ENCODE measurements at regions not wholly inside any gene's neighbourhood (a gene's known extent, or its start where the extent isn't known, plus 50 kb on each side); places are given as distances from the start of the nearest gene placed in this dataset.

- no peak overlapping the region for H3K4me3 ChIP-seq (ENCODE audit: low read depth in 1 of 3, low read length in 3 of 3)
- H3K27ac ChIP-seq (ENCODE audit: low read depth in 1 of 3, low read length in 2 of 3) = no peak overlapping the region
- FAIRE-seq (no peak), DNase-seq (peak in 1 of 2 donors; percentile 25)
- no peaks in the 10 kb centered on the region for H3K36me3 ChIP-seq (ENCODE audit: control insufficient read depth in 3 of 3, insufficient read depth in 2 of 3, low read depth in 1 of 3, low read length in 3 of 3)
- no peaks in the 10 kb centered on the region for H3K9me3 ChIP-seq (ENCODE audit: control insufficient read depth in 2 of 2, insufficient read depth in 1 of 2, low read depth in 1 of 2, low read length in 1 of 2)
- WGBS, 3 donors = 39 to 60% (median 57%) methylated on average over 4 of the region's 4 CpGs
- H3K27me3 ChIP-seq (ENCODE audit: control insufficient read depth in 3 of 3, insufficient read depth in 3 of 3, low read length in 3 of 3) = no peaks in the 10 kb centered on the region
- H3K4me1 ChIP-seq (ENCODE audit: control insufficient read depth in 3 of 3, insufficient read depth in 2 of 3, low read depth in 1 of 3, low read length in 2 of 3) = peaks cover 0 to 7% (median 0%) of the 10 kb centered on the region in 3 donors
Measured at GRCh38 chr18:27616324-27616723, 431.2 kb upstream of the CHST9 start.

- Histone ChIP-seq H3K27ac (ENCODE audit: low read depth in 1 of 3, low read length in 2 of 3) (no peak overlapping the region), H3K9me3 (ENCODE audit: control insufficient read depth in 2 of 2, insufficient read depth in 1 of 2, low read depth in 1 of 2, low read length in 1 of 2) (no peaks in the 10 kb centered on the region), H3K4me1 (ENCODE audit: control insufficient read depth in 3 of 3, insufficient read depth in 2 of 3, low read depth in 1 of 3, low read length in 2 of 3) (peaks cover 0 to 7% (median 0%) of the 10 kb centered on the region in 3 donors), H3K36me3 (ENCODE audit: control insufficient read depth in 3 of 3, insufficient read depth in 2 of 3, low read depth in 1 of 3, low read length in 3 of 3) (no peaks in the 10 kb centered on the region), H3K4me3 (ENCODE audit: low read depth in 1 of 3, low read length in 3 of 3) (no peak overlapping the region), H3K27me3 (ENCODE audit: control insufficient read depth in 3 of 3, insufficient read depth in 3 of 3, low read length in 3 of 3) (no peaks in the 10 kb centered on the region)
- FAIRE-seq = no peak
- WGBS, 3 donors = 85 to 88% (median 88%) methylated on average over 8 of the region's 8 CpGs
- no peak for DNase-seq
Measured at GRCh38 chr18:27614951-27615844, 430.1 kb upstream of the CHST9 start.

GRCh38 chr18:27609221-27609620 is 424.1 kb upstream of the CHST9 start:
- Histone ChIP-seq H3K4me3 (ENCODE audit: low read depth in 1 of 3, low read length in 3 of 3) (no peak overlapping the region), H3K27me3 (ENCODE audit: control insufficient read depth in 3 of 3, insufficient read depth in 3 of 3, low read length in 3 of 3) (no peaks in the 10 kb centered on the region), H3K36me3 (ENCODE audit: control insufficient read depth in 3 of 3, insufficient read depth in 2 of 3, low read depth in 1 of 3, low read length in 3 of 3) (no peaks in the 10 kb centered on the region), H3K27ac (ENCODE audit: low read depth in 1 of 3, low read length in 2 of 3) (no peak overlapping the region), H3K4me1 (ENCODE audit: control insufficient read depth in 3 of 3, insufficient read depth in 2 of 3, low read depth in 1 of 3, low read length in 2 of 3) (peaks cover 0 to 6% (median 0%) of the 10 kb centered on the region in 3 donors), H3K9me3 (ENCODE audit: control insufficient read depth in 2 of 2, insufficient read depth in 1 of 2, low read depth in 1 of 2, low read length in 1 of 2) (peaks cover 0 to 10% of the 10 kb centered on the region in 2 donors)
- DNase-seq (no peak), FAIRE-seq (no peak)

GRCh38 chr18:27608742-27609141 is 423.6 kb upstream of the CHST9 start:
- no peak for FAIRE-seq
- 94 to 95% (median 95%) methylated on average over 3 of the region's 3 CpGs for WGBS, 3 donors
- Histone ChIP-seq H3K27ac (ENCODE audit: low read depth in 1 of 3, low read length in 2 of 3) (no peak overlapping the region), H3K4me1 (ENCODE audit: control insufficient read depth in 3 of 3, insufficient read depth in 2 of 3, low read depth in 1 of 3, low read length in 2 of 3) (peaks cover 0 to 6% (median 0%) of the 10 kb centered on the region in 3 donors), H3K36me3 (ENCODE audit: control insufficient read depth in 3 of 3, insufficient read depth in 2 of 3, low read depth in 1 of 3, low read length in 3 of 3) (no peaks in the 10 kb centered on the region), H3K4me3 (ENCODE audit: low read depth in 1 of 3, low read length in 3 of 3) (no peak overlapping the region), H3K27me3 (ENCODE audit: control insufficient read depth in 3 of 3, insufficient read depth in 3 of 3, low read length in 3 of 3) (no peaks in the 10 kb centered on the region), H3K9me3 (ENCODE audit: control insufficient read depth in 2 of 2, insufficient read depth in 1 of 2, low read depth in 1 of 2, low read length in 1 of 2) (peaks cover 0 to 10% of the 10 kb centered on the region in 2 donors)
- DNase-seq = no peak

- H3K4me1 ChIP-seq (ENCODE audit: control insufficient read depth in 3 of 3, insufficient read depth in 2 of 3, low read depth in 1 of 3, low read length in 2 of 3) = peaks cover 0 to 6% (median 0%) of the 10 kb centered on the region in 3 donors
- DNase-seq = no peak
- no peak overlapping the region for H3K4me3 ChIP-seq (ENCODE audit: low read depth in 1 of 3, low read length in 3 of 3)
- peaks cover 0 to 10% of the 10 kb centered on the region in 2 donors for H3K9me3 ChIP-seq (ENCODE audit: control insufficient read depth in 2 of 2, insufficient read depth in 1 of 2, low read depth in 1 of 2, low read length in 1 of 2)
- no peaks in the 10 kb centered on the region for H3K36me3 ChIP-seq (ENCODE audit: control insufficient read depth in 3 of 3, insufficient read depth in 2 of 3, low read depth in 1 of 3, low read length in 3 of 3)
- no peak for FAIRE-seq
- WGBS, 3 donors = 45 to 71% (median 51%) methylated on average over 3 of the region's 3 CpGs
- no peak overlapping the region for H3K27ac ChIP-seq (ENCODE audit: low read depth in 1 of 3, low read length in 2 of 3)
- no peaks in the 10 kb centered on the region for H3K27me3 ChIP-seq (ENCODE audit: control insufficient read depth in 3 of 3, insufficient read depth in 3 of 3, low read length in 3 of 3)
Measured at GRCh38 chr18:27608174-27608573, 423.1 kb upstream of the CHST9 start.

- peaks cover 0 to 10% of the 10 kb centered on the region in 2 donors for H3K9me3 ChIP-seq (ENCODE audit: control insufficient read depth in 2 of 2, insufficient read depth in 1 of 2, low read depth in 1 of 2, low read length in 1 of 2)
- no peaks in the 10 kb centered on the region for H3K36me3 ChIP-seq (ENCODE audit: control insufficient read depth in 3 of 3, insufficient read depth in 2 of 3, low read depth in 1 of 3, low read length in 3 of 3)
- H3K4me1 ChIP-seq (ENCODE audit: control insufficient read depth in 3 of 3, insufficient read depth in 2 of 3, low read depth in 1 of 3, low read length in 2 of 3) = peaks cover 0 to 6% (median 0%) of the 10 kb centered on the region in 3 donors
- 8 to 42% (median 23%) methylated on average over 2 of the region's 2 CpGs for WGBS, 3 donors
- H3K27me3 ChIP-seq (ENCODE audit: control insufficient read depth in 3 of 3, insufficient read depth in 3 of 3, low read length in 3 of 3) = no peaks in the 10 kb centered on the region
- no peak for FAIRE-seq
- H3K27ac ChIP-seq (ENCODE audit: low read depth in 1 of 3, low read length in 2 of 3) = no peak overlapping the region
- H3K4me3 ChIP-seq (ENCODE audit: low read depth in 1 of 3, low read length in 3 of 3) = no peak overlapping the region
- DNase-seq = no peak
Measured at GRCh38 chr18:27606741-27607140, 421.6 kb upstream of the CHST9 start.

GRCh38 chr18:27605107-27605834 is 420.2 kb upstream of the CHST9 start:
- FAIRE-seq = no peak

GRCh38 chr18:27604583-27604982 is 419.5 kb upstream of the CHST9 start:
- FAIRE-seq (no peak), DNase-seq (peak; percentile 51 to 66)
- Histone ChIP-seq H3K27ac (ENCODE audit: low read depth in 1 of 3, low read length in 2 of 3) (no peak overlapping the region), H3K4me3 (ENCODE audit: low read depth in 1 of 3, low read length in 3 of 3) (no peak overlapping the region), H3K9me3 (ENCODE audit: control insufficient read depth in 2 of 2, insufficient read depth in 1 of 2, low read depth in 1 of 2, low read length in 1 of 2) (peaks cover 0 to 15% of the 10 kb centered on the region in 2 donors), H3K4me1 (ENCODE audit: control insufficient read depth in 3 of 3, insufficient read depth in 2 of 3, low read depth in 1 of 3, low read length in 2 of 3) (peaks cover 0 to 6% (median 0%) of the 10 kb centered on the region in 3 donors), H3K36me3 (ENCODE audit: control insufficient read depth in 3 of 3, insufficient read depth in 2 of 3, low read depth in 1 of 3, low read length in 3 of 3) (no peaks in the 10 kb centered on the region), H3K27me3 (ENCODE audit: control insufficient read depth in 3 of 3, insufficient read depth in 3 of 3, low read length in 3 of 3) (no peaks in the 10 kb centered on the region)
- WGBS, 3 donors = 27 to 50% (median 35%) methylated on average over 4 of the region's 4 CpGs

More at GRCh38 chr18:27605107-27605834, 420.2 kb upstream of the CHST9 start:
- peaks cover 0 to 6% (median 0%) of the 10 kb centered on the region in 3 donors for H3K4me1 ChIP-seq (ENCODE audit: control insufficient read depth in 3 of 3, insufficient read depth in 2 of 3, low read depth in 1 of 3, low read length in 2 of 3)
- DNase-seq = peak; percentile 75 to 83
- no peaks in the 10 kb centered on the region for H3K27me3 ChIP-seq (ENCODE audit: control insufficient read depth in 3 of 3, insufficient read depth in 3 of 3, low read length in 3 of 3)
- 22 to 28% (median 25%) methylated on average over 5 of the region's 5 CpGs for WGBS, 3 donors
- H3K4me3 ChIP-seq (ENCODE audit: low read depth in 1 of 3, low read length in 3 of 3) = no peak overlapping the region
- H3K36me3 ChIP-seq (ENCODE audit: control insufficient read depth in 3 of 3, insufficient read depth in 2 of 3, low read depth in 1 of 3, low read length in 3 of 3) = no peaks in the 10 kb centered on the region
- peaks cover 0 to 15% of the 10 kb centered on the region in 2 donors for H3K9me3 ChIP-seq (ENCODE audit: control insufficient read depth in 2 of 2, insufficient read depth in 1 of 2, low read depth in 1 of 2, low read length in 1 of 2)
- no peak overlapping the region for H3K27ac ChIP-seq (ENCODE audit: low read depth in 1 of 3, low read length in 2 of 3)

All from small intestine (tissue), 7 donors.